ENCODE measurements at regions not wholly inside any gene's neighbourhood (a gene's known extent, or its start where the extent isn't known, plus 50 kb on each side); places are given as distances from the start of the nearest gene placed in this dataset.

DNA sequence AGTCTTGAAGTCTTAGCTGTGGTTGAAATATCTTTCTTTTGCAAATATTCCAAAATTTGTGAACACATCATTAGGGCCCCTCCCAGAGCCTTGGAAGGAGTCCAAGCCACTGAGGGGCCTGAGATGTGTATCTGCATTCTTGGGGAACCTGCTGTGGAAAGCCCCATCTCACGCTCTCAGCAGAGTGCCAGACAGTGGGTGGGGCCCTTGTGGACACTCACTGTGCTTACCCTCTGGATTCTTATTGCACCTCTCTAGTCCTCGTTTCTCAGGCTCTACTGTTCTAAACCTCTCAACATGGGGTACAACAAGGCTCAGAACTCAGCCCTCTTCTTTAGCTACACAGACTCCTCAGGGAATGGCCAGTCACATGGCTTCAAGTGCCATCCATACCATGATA, 416.2 kb upstream of the CDH4 start:
- Histone ChIP-seq H3K36me3 (ENCODE audit: control insufficient read depth in 2 of 2, insufficient read depth in 1 of 2, low read length in 2 of 2) (no peaks in the 10 kb centered on the region), H3K9me3 (ENCODE audit: control insufficient read depth, insufficient read depth, low read depth, low read length) (no peaks in the 10 kb centered on the region; the same call in 1 of the 2 replicates), H3K27ac (ENCODE audit: extremely low read depth, low read depth, low read length) (no peak overlapping the region), H3K4me3 (ENCODE audit: low read depth, low read length) (no peak overlapping the region), H3K4me1 (ENCODE audit: control insufficient read depth, insufficient read depth, low read length) (no peaks in the 10 kb centered on the region)
- CTCF ChIA-PET: no interaction called here
- POLR2A ChIA-PET: no interaction called here
- no peak for TF ChIP-seq ZNF19 (tag by site-specific recombination; IDR thresholded peaks at IDR 0.05; ENCODE audit: low read depth)
- no peak for TF ChIP-seq ZNF324 (tag by site-specific recombination; IDR thresholded peaks at IDR 0.05)
- no peak for TF ChIP-seq ZNF292 (tag by site-specific recombination; IDR thresholded peaks at IDR 0.05; ENCODE audit: borderline replicate concordance, low read depth)
- TF ChIP-seq, protein P1, sequence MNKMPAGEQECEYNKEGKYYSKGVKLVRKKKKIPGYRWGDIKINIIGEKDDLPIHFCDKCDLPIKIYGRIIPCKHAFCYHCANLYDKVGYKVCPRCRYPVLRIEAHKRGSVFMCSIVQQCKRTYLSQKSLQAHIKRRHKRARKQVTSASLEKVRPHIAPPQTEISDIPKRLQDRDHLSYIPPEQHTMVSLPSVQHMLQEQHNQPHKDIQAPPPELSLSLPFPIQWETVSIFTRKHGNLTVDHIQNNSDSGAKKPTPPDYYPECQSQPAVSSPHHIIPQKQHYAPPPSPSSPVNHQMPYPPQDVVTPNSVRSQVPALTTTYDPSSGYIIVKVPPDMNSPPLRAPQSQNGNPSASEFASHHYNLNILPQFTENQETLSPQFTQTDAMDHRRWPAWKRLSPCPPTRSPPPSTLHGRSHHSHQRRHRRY (tag by site-specific recombination; IDR thresholded peaks at IDR 0.05): no peak
- no peak for TF ChIP-seq ZNF521 (tag by site-specific recombination; IDR thresholded peaks at IDR 0.05)
- TF ChIP-seq ELK4 (IDR thresholded peaks at IDR 0.05; ENCODE audit: borderline replicate concordance, low read depth, low read length): no peak
- TF ChIP-seq, protein P2, sequence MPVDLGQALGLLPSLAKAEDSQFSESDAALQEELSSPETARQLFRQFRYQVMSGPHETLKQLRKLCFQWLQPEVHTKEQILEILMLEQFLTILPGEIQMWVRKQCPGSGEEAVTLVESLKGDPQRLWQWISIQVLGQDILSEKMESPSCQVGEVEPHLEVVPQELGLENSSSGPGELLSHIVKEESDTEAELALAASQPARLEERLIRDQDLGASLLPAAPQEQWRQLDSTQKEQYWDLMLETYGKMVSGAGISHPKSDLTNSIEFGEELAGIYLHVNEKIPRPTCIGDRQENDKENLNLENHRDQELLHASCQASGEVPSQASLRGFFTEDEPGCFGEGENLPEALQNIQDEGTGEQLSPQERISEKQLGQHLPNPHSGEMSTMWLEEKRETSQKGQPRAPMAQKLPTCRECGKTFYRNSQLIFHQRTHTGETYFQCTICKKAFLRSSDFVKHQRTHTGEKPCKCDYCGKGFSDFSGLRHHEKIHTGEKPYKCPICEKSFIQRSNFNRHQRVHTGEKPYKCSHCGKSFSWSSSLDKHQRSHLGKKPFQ (tag by site-specific recombination; IDR thresholded peaks at IDR 0.05): no peak
- TF ChIP-seq KLF17 (tag by site-specific recombination; IDR thresholded peaks at IDR 0.05): no peak
- TF ChIP-seq ZNF335 (tag by site-specific recombination; conservative IDR thresholded peaks at IDR 0.05): no peak
- no peak for TF ChIP-seq ZNF26 (tag by site-specific recombination; IDR thresholded peaks at IDR 0.05)
- TF ChIP-seq ZNF184 (tag by site-specific recombination; IDR thresholded peaks at IDR 0.05): no peak
- no peak for TF ChIP-seq ZNF747 (tag by site-specific recombination; IDR thresholded peaks at IDR 0.05)
- no peak for TF ChIP-seq SALL2 (tag by site-specific recombination; IDR thresholded peaks at IDR 0.05; ENCODE audit: borderline replicate concordance)
- no peak for TF ChIP-seq ZNF501 (tag by site-specific recombination; IDR thresholded peaks at IDR 0.05)
- TF ChIP-seq ZNF433 (tag by site-specific recombination; IDR thresholded peaks at IDR 0.05; ENCODE audit: low read depth): no peak
- no peak for TF ChIP-seq ZNF302 (tag by site-specific recombination; IDR thresholded peaks at IDR 0.05; ENCODE audit: low read depth)
- no peak for TF ChIP-seq ZNF175 (tag by site-specific recombination; IDR thresholded peaks at IDR 0.05)
- no peak for TF ChIP-seq ZSCAN4 (tag by site-specific recombination; IDR thresholded peaks at IDR 0.05)

Data from HEK293 (cell line).